DND-41 (cell line): ENCODE measurements at regions not wholly inside any gene's neighbourhood (a gene's known extent, or its start where the extent isn't known, plus 50 kb on each side); places are given as distances from the start of the nearest gene placed in this dataset.

Experiments used
- ATAC-seq: fragments of 200-7000 bp; cut with Tn5 transposase; 3 replicates; pipeline ENCODE4 v1.9.1; 2021; ENCODE audit warnings: low read depth; ENCODE audit not compliant: insufficient read depth
- DNase-seq: peaks from one replicate; pipeline ENCODE4 v3.0.0-alpha.2; 2020
- H2AFZ ChIP-seq: 2 replicates; pipeline ENCODE4 v1.6.0; 2012; ENCODE audit warnings: low read depth, low read length
- H3K27ac ChIP-seq: 2 replicates; pipeline ENCODE4 v1.5.1; 2012; ENCODE audit warnings: low read length, inconsistent platforms
- H3K27me3 ChIP-seq: fragments of 200-600 bp; sonication (generic); 2 replicates; pipeline ENCODE4 v1.6.0; 2012; ENCODE audit warnings: low read length, mild to moderate bottlenecking, inconsistent platforms; ENCODE audit not compliant: insufficient read depth, poor library complexity
- H3K36me3 ChIP-seq: 2 replicates; pipeline ENCODE4 v1.5.1; 2012; ENCODE audit warnings: low read length, inconsistent platforms; ENCODE audit not compliant: insufficient read depth
- H3K4me1 ChIP-seq: 2 replicates; pipeline ENCODE4 v1.5.1; 2012; ENCODE audit warnings: mild to moderate bottlenecking, low read length; ENCODE audit not compliant: insufficient read depth
- H3K4me2 ChIP-seq: 2 replicates; pipeline ENCODE4 v1.6.0; 2012; ENCODE audit warnings: mild to moderate bottlenecking, moderate library complexity, low read length, inconsistent platforms; ENCODE audit not compliant: insufficient read depth
- H3K4me3 ChIP-seq, 2 experiments: fragments of 200-600 bp in 1 of 2; shearing (Covaris generic) in 1 of 2; 2 replicates each; pipeline ENCODE4 v1.5.1; 2012 to 2016; ENCODE audit warnings: inconsistent platforms in 2 of 2, low read length in 2 of 2, mild to moderate bottlenecking in 2 of 2, low read depth in 1 of 2, moderate library complexity in 1 of 2
- H3K79me2 ChIP-seq: 2 replicates; pipeline ENCODE4 v1.6.0; 2012; ENCODE audit warnings: low read length, inconsistent platforms; ENCODE audit not compliant: insufficient read depth
- H3K9ac ChIP-seq: 2 replicates; pipeline ENCODE4 v1.6.0; 2012; ENCODE audit warnings: low read depth, mild to moderate bottlenecking, inconsistent platforms, low read length, moderate library complexity
- H3K9me3 ChIP-seq: 2 replicates; pipeline ENCODE4 v1.5.1; 2012; ENCODE audit warnings: low read length, moderate library complexity, mild to moderate bottlenecking, inconsistent platforms; ENCODE audit not compliant: insufficient read depth, severe bottlenecking
- H4K20me1 ChIP-seq: 2 replicates; pipeline ENCODE4 v1.6.0; 2012; ENCODE audit warnings: low read length; ENCODE audit not compliant: insufficient read depth
- EZH2 ChIP-seq: IDR thresholded peaks from 3 replicates; pipeline ENCODE4 v1.6.1; 2012; ENCODE audit warnings: borderline replicate concordance, low read depth, mild to moderate bottlenecking, moderate library complexity, low read length, inconsistent platforms; ENCODE audit not compliant: severe bottlenecking
- TF ChIP-seq, protein P1 (sequence below): IDR thresholded peaks from 2 replicates; pipeline ENCODE4 v1.5.1; 2012; ENCODE audit warnings: borderline replicate concordance, low read length, moderate library complexity, mild to moderate bottlenecking; ENCODE audit not compliant: poor library complexity, severe bottlenecking; ENCODE audit errors: extremely low read depth

DNA sequence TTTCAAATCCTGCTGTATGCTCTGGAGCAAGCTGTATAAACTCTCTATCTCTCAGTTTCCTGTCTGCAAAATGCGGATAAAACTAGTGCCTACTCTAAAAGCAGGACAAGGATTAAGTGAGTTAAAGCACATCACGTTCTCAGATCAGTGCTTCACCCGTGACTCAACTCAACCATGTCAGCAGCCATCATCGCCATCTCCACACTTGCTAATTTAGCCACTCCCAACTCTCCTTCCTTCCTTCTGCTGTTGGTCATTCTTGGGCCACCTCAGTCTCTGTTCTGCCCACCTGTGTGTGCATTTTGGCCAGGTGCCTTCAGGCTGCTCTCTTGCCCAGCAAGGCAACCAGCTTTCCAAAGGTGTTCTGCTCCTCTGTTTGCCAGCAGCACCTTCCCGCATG is 260.0 kb upstream of the CDYL start:
- no peak for DNase-seq
- H3K9ac ChIP-seq = no peak overlapping the region
- H3K79me2 ChIP-seq = no peaks in the 10 kb centered on the region
- H3K4me2 ChIP-seq = no peak overlapping the region
- H2AFZ ChIP-seq = no peak overlapping the region
- H4K20me1 ChIP-seq = no peaks in the 10 kb centered on the region
- no peaks in the 10 kb centered on the region for H3K27me3 ChIP-seq
- no peak for ATAC-seq
- H3K4me3 ChIP-seq = no peak overlapping the region
- H3K4me1 ChIP-seq = no peaks in the 10 kb centered on the region
- H3K27ac ChIP-seq = no peak overlapping the region
- no peaks in the 10 kb centered on the region for H3K36me3 ChIP-seq
- H3K9me3 ChIP-seq = no peaks in the 10 kb centered on the region
- TF ChIP-seq, protein P1, sequence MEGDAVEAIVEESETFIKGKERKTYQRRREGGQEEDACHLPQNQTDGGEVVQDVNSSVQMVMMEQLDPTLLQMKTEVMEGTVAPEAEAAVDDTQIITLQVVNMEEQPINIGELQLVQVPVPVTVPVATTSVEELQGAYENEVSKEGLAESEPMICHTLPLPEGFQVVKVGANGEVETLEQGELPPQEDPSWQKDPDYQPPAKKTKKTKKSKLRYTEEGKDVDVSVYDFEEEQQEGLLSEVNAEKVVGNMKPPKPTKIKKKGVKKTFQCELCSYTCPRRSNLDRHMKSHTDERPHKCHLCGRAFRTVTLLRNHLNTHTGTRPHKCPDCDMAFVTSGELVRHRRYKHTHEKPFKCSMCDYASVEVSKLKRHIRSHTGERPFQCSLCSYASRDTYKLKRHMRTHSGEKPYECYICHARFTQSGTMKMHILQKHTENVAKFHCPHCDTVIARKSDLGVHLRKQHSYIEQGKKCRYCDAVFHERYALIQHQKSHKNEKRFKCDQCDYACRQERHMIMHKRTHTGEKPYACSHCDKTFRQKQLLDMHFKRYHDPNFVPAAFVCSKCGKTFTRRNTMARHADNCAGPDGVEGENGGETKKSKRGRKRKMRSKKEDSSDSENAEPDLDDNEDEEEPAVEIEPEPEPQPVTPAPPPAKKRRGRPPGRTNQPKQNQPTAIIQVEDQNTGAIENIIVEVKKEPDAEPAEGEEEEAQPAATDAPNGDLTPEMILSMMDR = no peak
- TF ChIP-seq EZH2 = no peak

DNA sequence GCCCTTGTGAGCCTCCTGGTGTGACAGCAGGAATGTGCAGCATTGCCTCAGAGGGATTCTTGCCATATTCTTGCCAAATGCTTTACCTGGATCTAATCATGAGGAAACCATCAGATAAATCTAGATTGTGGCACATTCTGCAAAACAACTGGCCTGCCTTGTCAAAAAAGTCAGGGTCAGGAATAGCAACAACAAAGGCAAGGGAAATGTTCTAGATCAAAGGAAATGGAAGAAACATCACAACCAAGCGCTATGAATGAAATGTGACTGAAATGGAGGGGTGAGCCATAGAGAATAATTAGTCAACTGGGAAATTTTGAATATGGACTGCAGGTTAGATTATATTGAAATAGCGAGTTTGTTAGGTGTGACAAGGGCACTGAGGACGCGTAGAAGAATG is 262.6 kb upstream of the CDYL start:
- Histone ChIP-seq H3K79me2 (no peaks in the 10 kb centered on the region), H3K4me1 (no peaks in the 10 kb centered on the region), H3K9ac (no peak overlapping the region), H3K9me3 (no peaks in the 10 kb centered on the region), H2AFZ (no peak overlapping the region), H3K27ac (no peak overlapping the region), H3K4me2 (no peak overlapping the region), H3K4me3 (no peak overlapping the region), H3K27me3 (no peaks in the 10 kb centered on the region), H3K36me3 (no peaks in the 10 kb centered on the region), H4K20me1 (no peaks in the 10 kb centered on the region)
- DNase-seq (no peak), ATAC-seq (no peak)
- TF ChIP-seq, protein P1 = no peak
- TF ChIP-seq EZH2 = no peak

DNA sequence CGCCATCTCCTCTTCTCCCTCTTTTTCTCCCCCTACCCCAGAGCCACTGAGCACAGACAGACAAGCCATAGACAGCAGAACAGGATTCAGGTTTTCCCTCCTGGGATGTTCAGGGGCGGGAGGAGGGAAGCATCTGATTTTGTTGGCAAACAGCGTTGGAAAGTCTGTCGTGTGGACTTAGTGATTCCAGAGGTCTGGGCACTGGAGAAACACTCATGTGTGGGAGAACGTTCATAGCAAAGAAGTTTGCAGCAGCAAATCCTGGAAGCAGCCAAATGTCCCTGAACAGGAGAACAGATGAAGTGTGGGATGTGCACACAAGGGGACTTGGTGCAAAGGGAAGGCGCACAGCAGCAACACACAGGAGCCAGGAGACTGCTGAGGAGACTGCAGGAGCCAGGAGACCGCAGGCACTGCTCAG is 264.1 kb upstream of the CDYL start:
- Histone ChIP-seq H3K36me3 (no peaks in the 10 kb centered on the region), H3K4me1 (no peaks in the 10 kb centered on the region), H3K9ac (no peak overlapping the region), H3K27ac (no peak overlapping the region), H3K79me2 (no peaks in the 10 kb centered on the region), H4K20me1 (no peaks in the 10 kb centered on the region), H2AFZ (no peak overlapping the region), H3K4me3 (no peak overlapping the region), H3K27me3 (no peaks in the 10 kb centered on the region), H3K9me3 (no peaks in the 10 kb centered on the region), H3K4me2 (no peak overlapping the region)
- TF ChIP-seq EZH2 = no peak
- TF ChIP-seq, protein P1 = no peak
- no peak for ATAC-seq
- DNase-seq = no peak

DNA sequence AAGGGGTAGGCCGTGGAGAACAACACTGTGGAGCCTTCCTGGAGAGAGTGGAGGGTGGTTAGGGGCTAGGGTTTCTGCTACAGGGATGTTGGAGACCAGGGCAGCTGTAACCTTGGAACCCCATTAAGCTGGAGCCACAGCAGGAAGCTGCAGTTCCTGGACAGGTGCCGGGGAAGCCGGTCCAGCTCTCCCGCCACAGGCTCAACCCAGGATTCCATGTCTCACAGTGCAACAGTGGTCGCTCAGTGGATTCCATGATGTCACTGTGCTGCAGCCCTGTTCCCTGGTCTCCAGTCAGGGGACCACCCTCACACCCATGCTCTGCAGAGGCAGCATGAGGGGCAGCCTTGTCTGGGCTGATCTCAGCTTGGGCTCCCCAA is 264.6 kb upstream of the CDYL start:
- H3K4me2 ChIP-seq = no peak overlapping the region
- TF ChIP-seq EZH2 = no peak
- TF ChIP-seq, protein P1 = no peak
- DNase-seq (no peak), ATAC-seq (no peak)
- no peaks in the 10 kb centered on the region for H3K9me3 ChIP-seq
- H3K4me1 ChIP-seq = no peaks in the 10 kb centered on the region
- no peak overlapping the region for H2AFZ ChIP-seq
- no peaks in the 10 kb centered on the region for H3K79me2 ChIP-seq
- no peak overlapping the region for H3K4me3 ChIP-seq
- no peaks in the 10 kb centered on the region for H3K27me3 ChIP-seq
- H3K36me3 ChIP-seq = no peaks in the 10 kb centered on the region
- no peak overlapping the region for H3K27ac ChIP-seq
- no peaks in the 10 kb centered on the region for H4K20me1 ChIP-seq
- no peak overlapping the region for H3K9ac ChIP-seq
